ENCODE measurements at regions not wholly inside any gene's neighbourhood (a gene's known extent, or its start where the extent isn't known, plus 50 kb on each side); places are given as distances from the start of the nearest gene placed in this dataset.
"Not testable (repeated sequence)": the region's sequence is repeated elsewhere in the genome, so short reads cannot be mapped to it uniquely, and the experiment has no call there.

DNA sequence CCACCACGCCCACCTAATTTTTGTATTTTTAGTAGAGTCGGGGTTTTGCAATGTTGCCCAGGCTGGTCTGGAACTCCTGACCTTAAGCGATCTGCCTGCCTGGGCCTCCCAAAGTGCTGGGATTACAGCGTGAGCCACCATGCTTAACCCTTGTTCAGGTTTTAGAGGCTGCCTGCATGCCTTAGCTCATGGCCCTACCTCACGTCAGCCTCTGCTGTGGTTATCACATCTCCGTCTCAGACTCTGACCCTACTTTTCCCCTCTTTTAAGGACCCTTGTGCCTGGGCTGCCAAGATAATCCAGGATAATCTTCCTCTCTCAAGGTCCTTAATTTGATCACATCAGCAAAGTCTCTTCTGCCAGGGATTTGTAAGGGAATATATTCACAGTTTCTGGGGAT is 98.2 kb upstream of the PMAIP1 start:
- no peak for DNase-seq

DNA sequence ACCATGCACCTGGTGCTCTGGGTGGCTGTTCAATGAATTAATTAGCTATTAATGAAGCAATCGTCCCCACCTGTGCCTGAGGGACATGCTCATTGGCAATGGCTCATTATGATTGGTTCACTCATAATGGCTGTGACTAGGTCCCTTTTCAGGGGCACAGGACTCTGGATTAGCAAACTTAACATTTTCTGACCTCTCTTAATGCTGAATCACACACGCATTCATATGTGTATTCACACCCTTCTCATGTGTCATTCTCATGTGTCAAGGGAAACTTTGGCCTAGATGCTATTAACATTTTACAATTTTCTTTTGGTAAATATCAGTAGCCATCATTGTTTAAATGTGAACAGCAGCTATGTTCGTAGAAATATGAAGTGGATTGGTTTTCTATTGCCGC is 98.9 kb upstream of the PMAIP1 start:
- no peak for DNase-seq

DNA sequence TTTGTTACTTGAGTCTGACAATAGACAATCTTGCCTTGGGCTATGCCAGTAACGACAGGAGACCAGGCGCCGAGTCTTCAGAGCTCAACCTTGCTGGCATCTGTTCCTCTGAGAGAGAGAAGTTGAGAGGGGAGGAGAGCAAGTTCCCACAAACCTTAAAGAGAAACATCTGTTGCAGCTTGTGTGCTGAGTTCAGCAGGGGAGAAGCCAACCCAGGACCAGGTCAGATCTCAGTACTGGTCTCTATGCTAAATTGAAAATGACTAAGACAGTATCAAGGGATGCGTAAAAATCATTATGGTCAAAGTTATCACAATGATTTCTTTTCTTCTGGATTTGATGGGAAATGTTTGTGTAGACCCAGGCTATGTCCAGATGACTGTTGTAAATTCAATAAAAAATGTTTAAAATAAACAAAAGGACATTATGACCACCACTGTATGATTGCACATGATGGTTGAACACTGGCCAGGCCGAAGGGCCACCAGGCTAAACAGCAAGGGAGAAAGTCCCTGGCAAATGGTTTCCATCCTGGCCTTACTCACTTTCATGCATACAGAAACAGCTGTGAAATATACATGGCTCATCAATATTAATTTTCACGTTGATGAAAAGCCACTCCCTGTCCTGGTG is 100.3 kb upstream of the PMAIP1 start:
- DNase-seq: no peak

DNA sequence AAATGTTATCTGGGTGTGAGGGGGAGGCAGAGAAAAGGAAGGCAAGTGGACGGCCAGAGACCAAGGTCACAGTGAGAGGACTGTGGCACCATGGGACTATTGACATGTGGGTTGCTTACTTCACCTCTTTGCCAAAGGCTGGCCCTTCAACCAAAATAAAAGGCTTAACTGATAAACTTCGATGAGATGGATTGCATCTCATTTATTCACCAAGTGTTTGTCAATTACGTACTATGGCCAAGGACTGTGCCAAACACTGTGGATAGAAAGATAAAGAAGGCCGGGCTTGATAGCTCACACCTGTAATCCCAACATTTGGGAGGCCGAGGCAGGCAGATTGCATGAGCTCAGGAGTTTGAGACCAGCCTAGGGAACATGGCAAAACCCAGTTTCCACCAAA is 98.7 kb upstream of the CCBE1 start:
- DNase-seq: no peak

DNA sequence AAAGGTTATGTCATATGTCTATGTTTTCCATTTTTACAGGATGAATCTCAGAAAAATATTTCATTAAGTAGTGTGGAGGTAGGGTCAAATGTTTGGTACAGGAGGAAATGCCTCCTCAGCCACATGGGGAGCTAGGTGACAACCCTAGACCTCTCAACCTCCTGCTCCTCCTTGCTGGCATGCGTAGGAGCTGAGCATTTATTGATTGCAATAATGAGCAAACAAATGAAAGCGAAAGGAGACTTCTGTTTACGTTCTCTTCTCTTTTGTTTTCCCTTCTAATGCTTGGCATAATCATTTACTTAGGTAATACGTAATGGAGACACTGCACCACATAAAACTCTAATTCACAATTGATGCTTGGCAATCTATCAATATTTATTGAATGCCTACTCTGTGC is 95.1 kb upstream of the CCBE1 start:
- no peak for DNase-seq

GRCh38 chr18:59790346-59790936 is 93.2 kb upstream of the CCBE1 start:
- not testable (repeated sequence) for DNase-seq

DNA sequence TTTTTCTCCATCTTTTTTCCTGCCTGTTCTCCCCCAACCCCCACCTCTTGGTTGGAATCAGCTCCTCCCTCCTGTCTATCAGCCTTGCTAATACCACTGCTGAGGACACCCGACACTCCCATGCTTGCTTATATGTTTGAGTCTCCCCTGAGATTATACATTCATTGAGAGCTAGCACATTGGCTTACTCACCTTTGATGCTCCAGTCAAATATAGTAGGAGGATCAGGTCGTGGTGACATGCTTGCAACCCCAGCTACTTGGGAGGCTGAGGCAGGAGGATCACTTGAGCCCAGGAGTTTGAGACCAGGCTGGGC is 91.5 kb upstream of the CCBE1 start:
- no peak for DNase-seq

DNA sequence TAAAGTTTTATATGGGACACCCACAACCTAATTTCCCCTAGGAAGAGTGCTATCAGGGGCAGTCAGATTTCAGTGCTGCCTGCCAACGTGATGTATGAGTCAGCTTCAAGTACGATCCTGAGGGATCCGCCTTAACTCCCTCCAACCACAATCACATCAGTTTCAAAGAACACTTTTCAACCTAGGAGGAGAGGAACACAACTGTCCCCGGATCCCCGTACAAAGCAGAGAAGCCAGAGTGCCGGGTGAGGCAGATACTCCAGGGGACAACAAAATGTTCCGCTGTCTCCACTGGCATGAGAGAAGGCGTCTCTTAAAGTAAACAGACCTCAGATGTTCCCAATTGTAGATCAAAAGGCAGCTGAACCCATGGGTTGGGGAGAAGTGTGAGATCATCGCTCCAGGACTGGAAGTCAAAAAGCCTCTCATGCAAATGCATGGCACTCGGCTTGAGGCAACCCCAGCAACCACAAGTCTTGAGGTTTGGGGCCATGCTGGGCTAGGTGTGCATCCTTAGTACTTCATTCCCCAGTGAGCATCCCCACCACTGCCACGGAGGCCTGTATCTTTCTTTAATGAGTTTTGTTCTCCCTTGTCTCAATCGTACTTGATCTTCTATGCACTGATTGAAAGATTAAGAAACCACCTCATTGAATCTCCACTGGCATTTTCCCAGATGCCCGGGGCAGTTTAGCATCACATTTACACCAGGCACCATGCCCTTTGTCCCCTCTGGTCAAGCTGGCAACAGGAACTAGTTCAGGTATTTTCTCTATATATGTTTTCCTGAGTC is 91.0 kb upstream of the CCBE1 start:
- DNase-seq: no peak

GRCh38 chr18:59784694-59785093 is 87.5 kb upstream of the CCBE1 start:
- no peak for DNase-seq

GRCh38 chr18:59783138-59783537 is 85.9 kb upstream of the CCBE1 start:
- peak in 1 of 2 donors; percentile 6 for DNase-seq

- no peak for DNase-seq
These were observed 82.8 kb upstream of the CCBE1 start for GRCh38 chr18:59779979-59780378.

DNA sequence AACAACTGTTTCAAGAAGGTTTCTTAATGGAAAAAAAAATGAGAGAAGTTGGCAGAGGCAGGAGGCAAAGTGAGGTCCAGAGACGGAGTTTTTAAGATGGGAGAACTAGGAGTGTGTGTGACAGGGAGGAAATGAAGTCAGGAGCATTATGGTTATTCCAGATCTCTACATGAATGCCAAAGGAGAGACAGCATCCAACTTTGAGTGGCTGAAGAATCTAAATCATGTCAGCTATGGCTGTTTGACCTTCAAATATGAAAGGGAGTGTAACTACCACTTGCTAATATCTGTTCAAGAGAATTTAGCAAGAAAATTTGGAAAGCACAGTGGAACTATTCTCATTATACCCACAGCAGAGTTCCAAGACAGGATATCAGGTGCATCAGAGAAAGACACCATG is 81.2 kb upstream of the CCBE1 start:
- DNase-seq: no peak

DNA sequence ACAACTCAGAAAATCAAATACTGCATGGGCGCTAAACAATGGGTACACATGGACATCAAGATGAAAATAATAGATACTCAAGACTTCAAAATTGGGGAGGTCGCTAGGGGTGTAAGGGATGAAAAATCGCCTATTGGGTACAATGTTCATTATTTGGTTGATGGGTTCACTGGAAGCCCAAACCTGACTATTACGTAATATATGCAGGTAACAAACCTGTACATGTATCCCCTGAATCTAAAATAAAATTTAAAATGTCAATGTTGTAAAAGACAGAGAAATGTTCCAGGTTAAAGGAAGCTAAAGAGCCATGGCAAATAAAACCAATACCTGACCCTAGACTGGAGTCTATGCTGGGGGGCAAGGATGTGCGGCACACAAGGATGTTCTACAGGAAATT is 80.4 kb upstream of the CCBE1 start:
- DNase-seq: no peak

DNA sequence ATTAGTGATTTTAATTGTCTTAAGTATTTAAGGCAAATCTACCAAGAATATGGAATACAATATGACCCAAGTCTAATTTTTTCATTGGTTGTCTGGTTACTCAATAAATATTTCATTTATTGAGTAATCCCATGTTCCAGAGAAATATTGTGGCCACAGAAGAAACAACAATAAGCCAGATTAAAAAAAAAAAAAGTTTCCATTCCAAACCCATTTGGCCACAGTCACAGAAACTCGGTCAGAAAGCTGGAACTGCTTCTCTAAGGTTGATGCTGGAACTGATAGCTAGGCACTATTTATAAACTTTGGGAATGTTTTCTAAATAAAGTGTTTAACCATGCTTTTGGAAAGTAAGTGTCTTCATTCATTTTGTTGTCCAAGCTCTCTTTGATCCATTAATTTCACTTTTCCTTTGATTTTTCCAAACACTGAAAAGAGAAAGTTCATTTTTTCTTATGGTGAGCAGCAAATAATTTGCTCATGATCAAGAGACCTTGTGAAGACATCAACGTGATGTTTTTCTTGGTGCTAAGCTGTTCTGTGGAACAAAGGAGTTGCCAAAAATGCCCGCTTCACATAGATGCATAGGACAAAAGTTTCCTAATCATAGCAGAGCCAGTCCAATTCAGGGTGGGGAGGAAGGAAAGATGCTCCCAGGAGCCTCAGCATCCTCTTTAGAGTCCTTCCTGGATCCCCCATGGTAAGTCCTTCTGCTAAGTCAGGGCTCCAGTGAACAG is 72.1 kb upstream of the CCBE1 start:
- peak in 1 of 2 donors; percentile 21 for DNase-seq

DNA sequence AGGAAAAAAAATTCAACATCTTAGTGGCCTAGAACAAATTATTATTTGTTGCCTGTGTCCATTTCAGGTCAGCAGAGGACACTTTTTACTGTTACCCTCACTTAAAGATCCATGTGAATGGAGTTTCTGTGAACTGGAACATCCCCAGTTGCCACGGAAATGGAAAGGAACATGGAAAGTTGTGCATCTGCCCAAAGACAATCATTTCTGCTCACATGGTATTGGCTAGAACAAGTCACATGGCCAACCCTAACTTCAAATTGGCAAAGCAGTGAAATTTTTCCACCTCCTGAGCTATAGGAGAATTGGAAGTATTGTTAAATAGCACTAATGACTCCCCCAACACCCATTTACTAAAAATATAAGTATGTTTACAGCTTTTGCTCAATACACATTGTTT is 71.2 kb upstream of the CCBE1 start:
- no peak for DNase-seq

DNA sequence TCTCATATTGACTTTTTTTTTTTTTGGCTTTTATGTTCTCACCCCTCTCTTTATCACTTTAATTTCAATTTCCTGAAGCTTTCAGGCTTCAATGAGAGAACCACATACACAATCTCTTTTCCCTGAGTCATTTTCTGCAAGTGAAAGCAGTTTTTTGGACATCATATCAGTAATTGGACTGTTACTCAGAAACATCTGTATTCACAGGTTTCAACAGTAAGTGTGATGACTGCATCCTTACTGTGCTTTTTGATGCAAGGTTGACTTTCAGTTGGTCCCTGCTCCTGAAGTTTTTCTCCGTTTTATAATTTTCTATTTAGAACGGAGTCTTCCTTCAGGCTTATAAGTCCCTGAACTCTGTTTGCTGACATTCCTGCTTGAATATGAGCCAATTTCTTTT is 70.5 kb upstream of the CCBE1 start:
- no peak for DNase-seq

DNA sequence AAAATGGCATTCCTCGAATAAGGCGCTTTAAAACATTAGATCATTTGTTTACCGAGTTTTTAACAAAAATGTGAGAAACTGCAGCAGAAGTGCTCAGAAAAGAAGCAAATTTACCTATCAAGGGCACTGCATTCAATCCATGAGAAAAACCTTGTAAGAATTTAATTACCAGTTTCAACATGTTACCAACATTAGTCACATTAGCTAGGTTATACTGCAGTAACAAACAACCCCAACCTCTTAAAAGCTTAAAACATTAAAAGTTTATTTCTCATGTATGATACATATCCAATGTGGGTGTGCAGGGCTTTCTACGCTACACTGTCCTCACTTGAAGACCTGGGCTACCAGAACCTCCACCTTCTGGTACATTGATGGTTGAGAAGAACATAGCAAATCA is 68.1 kb upstream of the CCBE1 start:
- no peak for DNase-seq

DNA sequence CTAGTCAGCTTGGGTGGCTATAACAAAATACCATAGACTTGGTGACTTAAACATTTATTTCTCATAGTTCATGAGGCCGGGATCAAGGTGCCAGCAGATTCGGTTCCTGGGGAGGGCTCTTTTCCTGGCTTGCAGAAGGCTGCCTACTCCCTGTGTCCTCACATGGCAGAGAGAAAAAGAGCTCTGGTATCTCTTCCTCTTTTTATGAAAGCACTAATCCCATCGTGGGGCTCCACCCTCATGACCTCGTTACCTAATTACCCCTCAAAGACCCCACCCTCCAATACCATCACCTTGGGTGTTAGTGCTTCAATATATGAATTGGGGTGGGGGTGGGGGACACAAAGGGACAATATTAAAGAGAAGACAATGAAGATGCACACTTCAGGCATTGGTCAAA is 67.1 kb upstream of the CCBE1 start:
- no peak for DNase-seq

GRCh38 chr18:59763541-59764136 is 66.4 kb upstream of the CCBE1 start:
- DNase-seq: no peak

GRCh38 chr18:59760619-59761600 is 63.7 kb upstream of the CCBE1 start:
- no peak for DNase-seq

GRCh38 chr18:59760212-59760611 is 63.0 kb upstream of the CCBE1 start:
- DNase-seq: no peak

Measured in right lung (tissue), 2 donors.